GM19395 (cell line): ENCODE measurements at regions not wholly inside any gene's neighbourhood (a gene's known extent, or its start where the extent isn't known, plus 50 kb on each side); places are given as distances from the start of the nearest gene placed in this dataset.

Experiments
- ATAC-seq: cut with Tn5 transposase; IDR thresholded peaks from one replicate; pipeline ENCODE4 v1.9.1; 2021; ENCODE audit warnings: mild to moderate bottlenecking, moderate library complexity; ENCODE audit not compliant: unreplicated experiment

GRCh38 chr5:53825016-53825415 is 264.6 kb downstream of the NDUFS4 start:
- ATAC-seq, result no peak

- ATAC-seq, result no peak
These were observed 265.5 kb downstream of the NDUFS4 start for GRCh38 chr5:53825926-53826325.

- ATAC-seq, result no peak
These were observed 266.1 kb downstream of the NDUFS4 start for GRCh38 chr5:53826504-53826903.

DNA sequence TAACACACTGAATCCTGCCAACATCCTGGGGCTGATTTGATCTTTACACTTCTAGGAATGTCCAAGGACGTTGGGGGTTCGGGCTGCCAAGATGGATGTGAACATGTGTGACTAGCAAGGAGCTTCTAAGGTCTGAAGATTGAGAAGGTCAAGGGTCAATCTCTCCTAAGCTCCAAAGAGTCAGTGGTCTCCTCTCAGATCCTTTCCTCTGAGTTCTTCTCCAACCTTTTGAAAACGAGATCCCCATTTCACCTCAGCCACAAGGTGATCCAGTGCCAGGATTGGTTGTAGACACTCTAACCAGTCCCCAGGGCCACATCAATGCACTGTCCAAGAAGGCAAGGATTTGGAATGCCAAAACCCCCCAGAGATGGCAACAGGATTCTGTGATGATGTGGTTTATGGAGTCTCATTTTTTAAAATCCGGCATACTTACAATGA is 266.8 kb downstream of the NDUFS4 start:
- ATAC-seq, result no peak

GRCh38 chr5:53831496-53831895 is 271.1 kb downstream of the NDUFS4 start:
- no peak for ATAC-seq
